IPS-20b (cell line): ENCODE measurements at regions not wholly inside any gene's neighbourhood (a gene's known extent, or its start where the extent isn't known, plus 50 kb on each side); places are given as distances from the start of the nearest gene placed in this dataset.
"Not testable (repeated sequence)": the region's sequence is repeated elsewhere in the genome, so short reads cannot be mapped to it uniquely, and the experiment has no call there.

Experiments
- H3K27ac ChIP-seq: one replicate; pipeline ENCODE4 v1.5.1; 2013; ENCODE audit warnings: low read length
- H3K27me3 ChIP-seq: 2 replicates; pipeline ENCODE4 v1.6.1; 2013; ENCODE audit warnings: mild to moderate bottlenecking, low read length, inconsistent platforms; ENCODE audit not compliant: insufficient read depth
- H3K36me3 ChIP-seq: 2 replicates; pipeline ENCODE4 v1.6.1; 2013; ENCODE audit warnings: low read depth, mild to moderate bottlenecking, inconsistent platforms, low read length, moderate library complexity; ENCODE audit not compliant: insufficient read depth
- H3K4me1 ChIP-seq: 2 replicates; pipeline ENCODE4 v1.6.1; 2013; ENCODE audit warnings: mild to moderate bottlenecking, control low read depth, inconsistent platforms, low read length, moderate library complexity; ENCODE audit not compliant: insufficient read depth
- H3K4me3 ChIP-seq: 2 replicates; pipeline ENCODE4 v1.5.1; 2013; ENCODE audit warnings: mild to moderate bottlenecking, low read length, inconsistent platforms
- H3K9ac ChIP-seq: 2 replicates; pipeline ENCODE4 v1.6.1; 2013; ENCODE audit warnings: low read depth, mild to moderate bottlenecking, inconsistent platforms, low read length, moderate library complexity
- H3K9me3 ChIP-seq: 2 replicates; pipeline ENCODE4 v1.6.1; 2013; ENCODE audit warnings: mild to moderate bottlenecking, low read depth, low read length, inconsistent platforms; ENCODE audit not compliant: insufficient read depth

DNA sequence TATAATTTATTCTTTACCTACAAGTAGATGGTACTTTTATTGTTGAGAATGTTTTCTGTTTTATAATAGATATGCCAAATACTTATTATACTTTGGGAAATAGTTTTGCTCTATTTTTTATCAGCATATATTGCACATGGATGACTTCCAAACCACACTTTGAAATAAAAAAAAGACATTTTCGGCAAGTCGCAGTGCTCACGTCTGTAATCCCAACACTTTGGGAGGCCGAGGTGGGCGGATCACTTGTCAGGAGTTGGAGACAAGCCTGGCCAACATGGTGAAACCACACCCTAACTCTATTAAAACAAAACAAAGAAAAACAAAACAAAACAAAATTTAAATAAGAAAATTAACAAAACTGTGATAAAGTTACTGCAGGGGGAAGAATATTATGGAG is 983.9 kb upstream of the CNTN5 start:
- Histone ChIP-seq H3K4me3 (no peak overlapping the region), H3K36me3 (no peaks in the 10 kb centered on the region), H3K27me3 (no peaks in the 10 kb centered on the region), H3K9ac (no peak overlapping the region), H3K27ac (no peak overlapping the region), H3K4me1 (no peaks in the 10 kb centered on the region), H3K9me3 (no peaks in the 10 kb centered on the region)

DNA sequence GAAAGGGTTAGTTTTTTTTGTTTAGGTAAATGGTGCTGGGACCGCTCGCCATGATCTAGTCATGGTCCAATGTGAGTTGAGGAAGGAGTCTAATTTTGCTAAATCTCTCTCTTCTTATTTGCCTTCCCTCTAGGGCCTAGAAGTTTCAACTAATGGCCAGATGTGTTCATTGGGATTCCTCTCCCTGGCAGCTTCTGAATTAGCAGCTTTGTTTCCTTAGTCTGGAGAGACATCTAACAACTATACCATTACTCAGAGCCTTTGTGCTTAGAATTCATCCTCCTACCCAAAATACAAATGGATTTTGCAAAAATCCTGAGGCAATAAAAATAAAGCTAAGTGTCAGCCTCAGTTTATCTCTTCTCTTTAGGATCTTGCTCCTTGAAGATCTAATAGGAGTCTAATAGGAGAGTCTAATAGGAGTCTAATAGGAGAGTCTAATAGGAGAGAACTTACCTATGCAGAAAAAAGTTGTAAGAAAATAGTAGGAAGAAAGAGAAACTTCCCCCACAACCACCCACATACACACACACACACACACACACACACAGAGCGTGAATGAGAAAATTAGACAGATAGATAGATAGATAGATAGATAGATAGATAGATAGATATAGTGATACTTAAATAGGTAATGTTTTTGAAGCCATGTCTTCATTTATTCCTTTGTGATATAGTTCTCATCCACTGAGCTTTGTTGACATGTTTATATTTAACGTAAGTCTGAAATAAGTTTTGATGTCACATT is 980.5 kb upstream of the CNTN5 start:
- Histone ChIP-seq H3K9ac (no peak overlapping the region), H3K4me1 (no peaks in the 10 kb centered on the region), H3K9me3 (no peaks in the 10 kb centered on the region), H3K27me3 (no peaks in the 10 kb centered on the region), H3K4me3 (no peak overlapping the region), H3K27ac (no peak overlapping the region), H3K36me3 (no peaks in the 10 kb centered on the region)

DNA sequence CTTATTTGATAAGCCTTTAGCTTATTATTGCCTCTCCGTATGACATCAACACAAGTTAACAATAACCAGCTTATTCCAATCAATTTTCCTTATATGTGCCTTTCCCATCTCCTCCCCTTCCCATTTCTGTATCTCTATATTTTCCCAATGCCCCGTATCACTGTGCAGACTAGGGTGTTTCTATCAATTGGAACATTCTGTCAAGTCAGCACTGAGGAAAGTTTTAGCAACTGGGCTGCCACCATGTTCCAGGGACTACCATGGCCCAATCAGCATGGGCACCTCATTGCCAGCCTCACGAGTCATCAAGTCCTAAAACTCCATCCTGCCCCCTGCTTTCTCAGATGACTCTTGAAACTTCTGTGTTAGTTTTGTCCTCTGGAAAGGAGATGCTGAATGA is 973.1 kb upstream of the CNTN5 start:
- no peaks in the 10 kb centered on the region for H3K9me3 ChIP-seq
- no peak overlapping the region for H3K4me3 ChIP-seq
- H3K36me3 ChIP-seq = no peaks in the 10 kb centered on the region
- H3K27me3 ChIP-seq = no peaks in the 10 kb centered on the region
- no peaks in the 10 kb centered on the region for H3K4me1 ChIP-seq
- no peak overlapping the region for H3K9ac ChIP-seq
- H3K27ac ChIP-seq = no peak overlapping the region

DNA sequence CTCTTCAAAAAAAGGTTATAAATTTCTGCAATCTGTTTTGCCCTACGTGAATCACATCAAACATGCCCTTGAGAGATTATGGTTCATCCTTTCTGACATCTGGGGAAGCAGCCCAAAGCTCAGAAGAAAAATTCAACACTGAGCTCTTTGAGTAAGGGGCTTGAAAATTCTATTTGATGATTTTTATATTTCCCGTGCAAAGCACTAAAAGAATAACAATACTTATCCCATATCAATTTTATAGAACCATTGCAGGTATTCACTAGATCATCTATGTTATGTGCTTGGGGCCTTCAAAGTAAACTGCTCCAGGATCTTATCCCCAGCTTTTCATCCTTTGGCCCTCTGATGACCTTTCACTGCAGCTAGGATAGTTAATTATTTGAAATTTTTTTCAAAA is 966.9 kb upstream of the CNTN5 start:
- no peaks in the 10 kb centered on the region for H3K36me3 ChIP-seq
- H3K9ac ChIP-seq = no peak overlapping the region
- no peaks in the 10 kb centered on the region for H3K9me3 ChIP-seq
- no peaks in the 10 kb centered on the region for H3K4me1 ChIP-seq
- H3K27ac ChIP-seq = no peak overlapping the region
- H3K27me3 ChIP-seq = no peaks in the 10 kb centered on the region
- H3K4me3 ChIP-seq = no peak overlapping the region

DNA sequence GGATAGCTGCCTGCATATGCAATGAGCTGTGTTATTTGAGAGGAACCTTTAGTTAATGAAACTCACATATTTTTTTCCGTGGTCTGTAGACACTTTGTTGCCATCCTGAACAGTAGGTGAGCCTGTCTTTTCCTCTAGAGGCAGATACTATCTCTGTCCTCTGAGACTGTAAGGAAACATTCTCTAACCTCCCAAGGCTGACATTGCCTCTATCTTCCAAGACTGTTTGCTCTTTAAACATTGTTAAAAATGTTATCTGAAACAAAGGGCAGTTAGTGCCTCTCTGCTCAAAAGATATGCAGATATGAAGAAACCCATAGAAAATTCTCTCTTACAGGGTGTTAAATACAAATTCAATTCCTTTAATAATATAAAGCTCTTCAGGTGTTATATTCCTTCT is 963.8 kb upstream of the CNTN5 start:
- Histone ChIP-seq H3K27ac (no peak overlapping the region), H3K4me3 (no peak overlapping the region), H3K36me3 (no peaks in the 10 kb centered on the region), H3K9ac (no peak overlapping the region), H3K27me3 (no peaks in the 10 kb centered on the region), H3K9me3 (no peaks in the 10 kb centered on the region), H3K4me1 (no peaks in the 10 kb centered on the region)

DNA sequence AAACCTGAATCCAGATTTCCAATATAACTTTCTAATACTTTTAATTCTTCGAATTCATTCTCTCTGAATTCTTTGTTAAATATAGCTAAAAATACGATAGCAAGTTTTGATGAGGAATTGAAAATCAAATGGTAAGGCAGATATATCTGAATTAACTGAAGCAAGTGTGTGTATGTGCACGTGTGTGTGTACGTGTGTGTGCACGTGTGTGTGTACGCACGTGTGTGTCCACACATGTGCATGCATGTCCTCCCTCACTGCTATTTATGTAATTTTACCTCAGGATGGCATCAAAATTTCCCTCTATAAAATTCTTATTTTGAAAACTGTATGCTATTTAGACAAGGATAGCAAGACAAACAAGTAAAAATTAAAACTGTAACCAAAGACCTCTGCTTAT is 961.3 kb upstream of the CNTN5 start:
- H3K9ac ChIP-seq = no peak overlapping the region

DNA sequence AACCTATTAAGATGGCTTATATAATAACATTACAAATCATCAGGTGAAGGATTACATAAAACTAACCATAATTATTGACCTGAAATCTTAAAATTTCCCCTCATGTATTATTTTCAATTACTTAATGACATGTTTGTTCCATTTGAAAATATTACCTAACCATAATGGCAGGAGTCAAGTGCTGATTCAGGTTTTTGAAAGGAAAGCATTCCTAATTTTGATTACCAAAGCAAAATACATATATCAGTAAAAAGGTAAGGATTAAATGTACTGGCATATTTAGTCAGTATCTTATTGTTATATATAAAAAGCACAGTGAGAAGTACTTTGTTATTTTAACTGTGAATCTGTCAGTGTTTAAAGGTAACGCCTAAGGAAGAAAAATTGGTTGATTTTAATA is 960.0 kb upstream of the CNTN5 start:
- Histone ChIP-seq H3K4me3 (no peak overlapping the region), H3K4me1 (no peaks in the 10 kb centered on the region), H3K9ac (no peak overlapping the region), H3K9me3 (no peaks in the 10 kb centered on the region), H3K27ac (no peak overlapping the region), H3K36me3 (no peaks in the 10 kb centered on the region), H3K27me3 (no peaks in the 10 kb centered on the region)

More for the DNA sequence above, 961.3 kb upstream of the CNTN5 start:
- no peak overlapping the region for H3K27ac ChIP-seq
- H3K4me3 ChIP-seq = no peak overlapping the region
- H3K27me3 ChIP-seq = no peaks in the 10 kb centered on the region
- H3K9me3 ChIP-seq = no peaks in the 10 kb centered on the region
- H3K4me1 ChIP-seq = no peaks in the 10 kb centered on the region
- no peaks in the 10 kb centered on the region for H3K36me3 ChIP-seq

DNA sequence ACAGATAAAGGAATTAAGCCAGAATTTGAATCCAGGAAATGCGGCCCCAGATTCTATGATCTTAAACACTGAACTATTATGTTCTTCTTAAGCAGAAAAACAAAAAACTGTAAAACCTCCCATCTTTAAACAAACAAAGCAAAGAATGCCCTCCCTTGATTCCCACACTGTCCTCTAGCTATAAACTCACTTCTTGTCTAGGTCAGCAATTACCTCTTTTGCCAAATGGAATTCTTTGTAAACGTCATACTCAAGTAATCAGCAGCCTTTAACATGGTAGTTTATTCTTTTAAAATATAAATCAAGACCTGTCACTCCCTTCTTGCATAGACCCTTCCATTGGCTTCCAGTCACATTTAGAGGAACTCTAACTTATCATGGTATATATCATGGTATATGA is 958.9 kb upstream of the CNTN5 start:
- Histone ChIP-seq H3K36me3 (no peaks in the 10 kb centered on the region), H3K4me3 (no peak overlapping the region), H3K9me3 (no peaks in the 10 kb centered on the region), H3K27me3 (no peaks in the 10 kb centered on the region), H3K4me1 (no peaks in the 10 kb centered on the region), H3K27ac (no peak overlapping the region), H3K9ac (no peak overlapping the region)

DNA sequence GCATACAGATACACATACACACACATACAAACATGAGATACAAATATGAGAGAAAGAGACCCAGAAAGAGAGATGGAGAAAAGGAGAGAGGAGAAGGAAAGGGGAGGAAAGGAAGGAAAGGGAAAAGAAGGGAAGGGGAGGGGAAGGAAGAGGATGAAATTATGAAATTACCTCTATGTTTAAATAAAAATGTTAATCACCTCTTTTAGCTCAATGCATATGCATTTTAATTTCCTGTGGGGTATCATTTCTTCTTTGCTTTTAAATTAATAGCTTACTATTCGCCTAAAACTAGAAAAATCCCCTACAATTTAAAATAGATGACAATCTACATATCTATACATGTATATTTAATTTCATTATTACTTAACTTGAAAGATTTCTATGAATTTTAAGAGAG is 958.0 kb upstream of the CNTN5 start:
- Histone ChIP-seq H3K4me3 (no peak overlapping the region), H3K36me3 (no peaks in the 10 kb centered on the region), H3K9ac (no peak overlapping the region), H3K9me3 (no peaks in the 10 kb centered on the region), H3K4me1 (no peaks in the 10 kb centered on the region), H3K27me3 (no peaks in the 10 kb centered on the region), H3K27ac (no peak overlapping the region)

DNA sequence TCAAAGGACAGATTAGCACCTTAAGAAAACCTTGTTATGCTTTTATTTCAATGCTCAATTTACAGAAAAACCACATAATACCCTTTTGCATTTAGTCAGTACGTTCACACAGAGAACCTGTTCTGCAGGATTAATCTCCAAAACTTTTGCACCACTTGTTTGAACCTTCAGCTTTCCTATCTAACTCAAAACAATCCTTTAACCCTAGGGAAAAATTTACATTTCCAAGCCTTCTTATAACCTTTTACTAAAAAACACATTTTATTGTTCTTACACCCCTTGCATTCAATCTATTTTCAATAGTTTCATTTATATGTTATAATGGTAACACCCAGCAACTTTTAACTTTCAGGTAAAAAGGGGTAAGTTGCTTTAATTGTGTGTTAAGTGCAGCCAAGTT is 952.5 kb upstream of the CNTN5 start:
- Histone ChIP-seq H3K36me3 (no peaks in the 10 kb centered on the region), H3K9me3 (no peaks in the 10 kb centered on the region), H3K9ac (no peak overlapping the region), H3K4me3 (no peak overlapping the region), H3K4me1 (no peaks in the 10 kb centered on the region; the same call in 1 of the 2 replicates), H3K27ac (no peak overlapping the region), H3K27me3 (no peaks in the 10 kb centered on the region)

DNA sequence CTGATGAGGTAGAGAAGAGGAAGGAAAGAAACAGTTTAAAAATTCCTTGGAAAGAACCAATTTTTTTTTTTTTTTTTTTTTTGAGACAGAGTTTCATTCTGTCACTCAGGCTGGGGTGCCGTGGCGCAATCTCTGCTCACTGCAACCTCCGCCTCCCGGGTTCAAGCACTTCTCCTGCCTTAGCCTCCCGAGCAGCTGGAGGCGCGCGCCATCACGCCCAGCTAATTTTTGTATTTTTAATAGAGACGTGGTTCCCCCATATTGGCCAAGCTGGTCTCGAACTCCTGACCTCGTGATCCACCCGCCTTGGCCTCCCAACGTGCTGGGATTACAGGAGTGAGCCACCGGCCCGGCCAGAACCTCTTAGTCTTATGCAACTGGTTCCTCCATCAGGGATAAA is 951.6 kb upstream of the CNTN5 start:
- not testable (repeated sequence) for H3K27ac ChIP-seq

DNA sequence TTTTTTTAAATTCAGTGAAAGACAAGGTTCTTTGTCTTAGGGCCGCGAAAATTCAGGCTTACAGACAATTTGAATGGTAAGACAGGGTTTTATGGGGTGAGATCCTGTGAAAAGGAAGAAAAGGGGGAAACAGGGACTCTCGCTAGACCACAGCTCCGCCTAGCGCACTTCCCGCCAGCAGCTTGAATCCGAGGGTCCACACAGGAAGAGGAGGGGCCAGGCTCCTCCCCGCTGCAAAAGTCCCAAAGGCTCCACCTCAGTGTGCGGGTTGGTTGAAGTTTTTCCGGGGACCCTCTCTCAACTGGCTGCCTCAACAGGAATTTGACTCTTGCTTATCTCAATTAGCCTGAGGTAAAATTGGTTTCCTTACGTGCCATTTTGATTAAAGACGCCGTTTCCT is 950.9 kb upstream of the CNTN5 start:
- no peak overlapping the region for H3K4me3 ChIP-seq
- H3K9me3 ChIP-seq = no peaks in the 10 kb centered on the region
- no peaks in the 10 kb centered on the region for H3K27me3 ChIP-seq
- no peak overlapping the region for H3K27ac ChIP-seq
- no peaks in the 10 kb centered on the region; the same call in 1 of the 2 replicates for H3K4me1 ChIP-seq
- H3K36me3 ChIP-seq = no peaks in the 10 kb centered on the region
- no peak overlapping the region for H3K9ac ChIP-seq

More for the DNA sequence above, 951.6 kb upstream of the CNTN5 start:
- H3K9me3 ChIP-seq, H3K27me3 ChIP-seq, H3K4me1 ChIP-seq, H3K36me3 ChIP-seq, H3K9ac ChIP-seq, H3K4me3 ChIP-seq: not testable (repeated sequence)
